HAP-1 (cell line): ENCODE measurements at regions not wholly inside any gene's neighbourhood (a gene's known extent, or its start where the extent isn't known, plus 50 kb on each side); places are given as distances from the start of the nearest gene placed in this dataset.

ENCODE experiments used
- DNase-seq, 2 experiments: peaks; one replicate each; pipeline ENCODE4 v3.0.0-alpha.2; 2016 to 2020; ENCODE audit warnings: low spot score in 2 of 2
- H3K27me3 ChIP-seq: fragments of 250-450 bp; sonication (Bioruptor Pico); 2 replicates; pipeline ENCODE4 v1.5.1; 2020; ENCODE audit warnings: low read depth, mild to moderate bottlenecking, moderate library complexity
- H3K36me3 ChIP-seq: fragments of 250-450 bp; sonication (Bioruptor Pico); replicated peaks from 2 replicates; pipeline ENCODE4 v1.5.1; 2020; ENCODE audit warnings: mild to moderate bottlenecking
- H3K4me1 ChIP-seq: fragments of 250-450 bp; sonication (Bioruptor Pico); 2 replicates; pipeline ENCODE4 v1.5.1; 2020; ENCODE audit warnings: mild to moderate bottlenecking
- H3K4me3 ChIP-seq: fragments of 250-450 bp; sonication (Bioruptor Pico); 2 replicates; pipeline ENCODE4 v1.5.1; 2020; ENCODE audit warnings: mild to moderate bottlenecking, moderate library complexity
- H3K9me3 ChIP-seq: fragments of 250-450 bp; sonication (Bioruptor Pico); 2 replicates; pipeline ENCODE4 v1.5.1; 2020; ENCODE audit warnings: mild to moderate bottlenecking, moderate library complexity
- in situ Hi-C: fragments of 300-500 bp; cut with MboI; formaldehyde crosslinking; loops from 3 replicates; pipeline ENCODE4 v1.14.3; 2020; ENCODE audit warnings: low sequenced_read_pairs, inconsistent platforms, mixed read lengths

DNA sequence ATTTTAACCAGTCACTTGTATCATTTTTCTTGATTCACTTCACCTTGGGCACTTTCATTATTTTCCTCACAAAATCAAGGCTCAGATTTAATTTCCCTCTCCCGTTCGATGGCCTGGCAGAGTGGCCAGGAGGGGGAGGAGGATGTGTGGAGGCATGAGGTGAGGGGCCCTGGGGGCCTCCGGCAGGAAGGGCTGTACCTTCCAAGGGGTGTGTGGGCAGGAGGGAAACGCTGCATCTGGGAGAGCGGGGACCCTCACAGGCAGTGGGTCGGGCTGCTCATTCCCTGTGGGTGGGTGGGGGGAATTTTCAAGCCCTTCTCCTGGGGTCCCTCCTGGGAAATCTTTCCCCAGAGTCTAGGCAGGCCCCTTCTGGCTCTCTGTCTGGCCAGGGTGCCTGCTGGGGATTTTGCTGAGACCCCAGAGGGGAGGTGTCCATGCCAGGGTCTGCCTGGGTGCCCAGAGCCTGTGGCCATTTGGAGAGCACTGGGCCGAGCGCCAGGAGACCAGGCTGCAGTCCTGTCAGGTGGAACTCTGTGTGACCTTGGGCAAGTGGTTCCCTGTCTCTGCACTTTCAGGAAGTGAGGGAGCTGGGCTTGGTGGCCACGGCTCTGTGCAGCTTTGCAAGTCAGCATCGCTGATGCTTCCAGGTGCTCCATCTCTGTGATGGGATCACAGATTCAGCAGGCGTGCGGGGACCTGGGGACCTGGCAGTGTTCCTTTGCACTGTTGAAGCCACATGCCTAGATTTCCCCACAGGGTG lies 81.9 kb upstream of the C1orf174 start:
- DNase-seq: no peak
- Histone ChIP-seq H3K9me3 (no peaks in the 10 kb centered on the region), H3K36me3 (no peaks in the 10 kb centered on the region), H3K4me1 (no peaks in the 10 kb centered on the region), H3K27me3 (peaks cover 19% of the 10 kb centered on the region), H3K4me3 (no peak overlapping the region)
- in situ Hi-C loops: no loop called here

DNA sequence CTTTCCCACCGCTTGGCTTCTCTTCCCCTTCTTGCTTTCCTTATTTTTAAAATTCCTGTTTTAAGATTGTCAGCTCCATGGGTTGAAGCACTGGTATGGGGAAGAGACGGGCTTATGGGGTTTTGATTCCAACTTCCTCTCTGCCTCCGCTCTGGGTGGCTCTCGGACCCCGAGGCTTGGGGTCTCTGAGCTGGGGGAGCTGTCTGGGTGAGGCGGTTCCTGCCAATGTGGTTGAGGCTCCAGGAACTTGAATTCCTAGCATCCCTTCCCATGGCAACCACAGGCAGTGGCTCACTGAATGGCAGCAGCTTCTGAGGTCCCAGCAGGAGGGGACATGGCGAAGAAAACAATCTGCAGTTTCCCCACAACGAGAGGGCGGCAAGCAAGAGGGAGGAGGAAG lies 83.1 kb upstream of the C1orf174 start:
- Histone ChIP-seq H3K4me1 (no peaks in the 10 kb centered on the region), H3K27me3 (peaks cover 19% of the 10 kb centered on the region), H3K4me3 (no peak overlapping the region), H3K36me3 (no peaks in the 10 kb centered on the region), H3K9me3 (no peaks in the 10 kb centered on the region)
- in situ Hi-C loops: no loop called here
- no peak for DNase-seq

DNA sequence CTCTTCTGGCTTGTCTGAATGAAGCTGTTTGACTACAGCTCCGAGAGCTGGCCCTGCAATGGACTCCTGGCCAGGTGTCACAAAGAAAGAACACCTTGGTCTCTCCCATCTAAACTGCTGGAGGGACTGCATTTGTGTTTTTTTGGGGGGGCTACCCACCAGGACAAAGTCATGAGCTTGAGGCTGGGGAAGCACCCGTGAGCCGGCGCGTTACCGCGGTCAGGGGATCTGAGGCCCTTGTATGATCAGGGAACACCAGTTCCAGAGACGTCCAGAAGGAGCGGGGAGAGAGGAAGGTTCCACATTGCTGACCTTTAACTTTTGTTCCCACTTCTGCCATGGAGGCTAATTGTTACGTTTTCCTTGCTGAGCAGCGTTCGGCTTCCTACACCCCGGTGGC lies 84.5 kb upstream of the C1orf174 start:
- H3K4me1 ChIP-seq: no peaks in the 10 kb centered on the region
- no peak for DNase-seq
- peaks cover 19% of the 10 kb centered on the region for H3K27me3 ChIP-seq
- no peak overlapping the region for H3K4me3 ChIP-seq
- H3K36me3 ChIP-seq: no peaks in the 10 kb centered on the region
- in situ Hi-C loops: no loop called here
- H3K9me3 ChIP-seq: no peaks in the 10 kb centered on the region

DNA sequence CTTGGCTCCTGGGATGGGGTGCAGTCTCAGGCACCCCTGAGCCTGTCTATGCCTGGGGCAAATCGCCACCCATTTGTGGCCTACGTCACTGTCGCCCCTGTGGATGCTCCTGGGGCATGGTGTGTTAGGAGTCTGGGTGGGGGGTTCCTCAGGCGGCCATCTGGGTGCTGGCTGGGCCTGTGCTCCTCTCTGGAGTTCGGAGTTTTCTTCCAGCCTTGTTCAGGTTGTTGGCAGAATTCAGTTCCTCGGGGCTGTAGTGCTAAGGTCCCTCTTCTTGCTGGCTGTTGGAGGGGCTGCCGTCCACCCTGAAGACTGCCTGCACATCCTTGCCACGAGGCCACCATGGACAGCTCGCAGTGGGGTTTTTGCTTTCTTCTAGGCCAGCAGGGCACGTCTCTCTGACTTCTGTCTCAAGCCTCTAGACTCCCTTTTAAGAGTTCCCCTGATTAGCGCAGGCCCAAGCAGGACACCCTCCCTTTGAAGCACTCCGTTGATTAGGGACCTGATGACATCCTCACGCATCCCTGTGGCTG lies 86.7 kb upstream of the C1orf174 start:
- no peak for DNase-seq
- Histone ChIP-seq H3K27me3 (peaks cover 19% of the 10 kb centered on the region), H3K9me3 (no peaks in the 10 kb centered on the region), H3K4me1 (no peaks in the 10 kb centered on the region), H3K4me3 (no peak overlapping the region), H3K36me3 (no peaks in the 10 kb centered on the region)
- in situ Hi-C loops: no loop called here

DNA sequence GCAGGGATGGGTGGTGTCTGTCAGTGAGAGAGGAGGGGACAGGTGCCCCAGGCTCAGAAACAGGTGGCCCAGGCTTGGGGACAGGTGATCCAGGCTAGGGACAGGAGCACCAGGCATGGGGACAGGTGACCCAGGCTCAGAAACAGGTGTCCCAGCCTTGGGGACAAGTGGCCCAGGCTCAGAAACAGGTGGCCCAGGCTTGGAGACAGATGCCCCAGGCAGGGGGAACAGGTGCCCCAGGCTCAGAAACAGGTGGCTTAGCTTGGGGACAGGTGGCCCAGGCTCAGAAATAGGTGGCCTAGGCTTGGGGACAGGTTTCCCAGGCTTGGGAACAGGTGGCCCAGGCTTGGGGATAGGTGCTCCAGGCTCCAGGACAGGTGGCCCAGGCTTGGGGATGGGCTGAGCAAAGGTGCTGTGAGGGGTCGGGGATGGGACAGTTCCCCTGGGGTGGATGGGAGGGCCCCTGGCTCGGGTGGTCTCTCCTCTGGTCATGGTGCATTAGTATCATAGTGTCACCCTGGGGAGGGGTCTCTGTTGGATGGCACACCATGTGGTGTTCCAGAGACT lies 87.7 kb upstream of the C1orf174 start:
- Histone ChIP-seq H3K4me1 (no peaks in the 10 kb centered on the region), H3K4me3 (no peak overlapping the region), H3K9me3 (no peaks in the 10 kb centered on the region), H3K36me3 (no peaks in the 10 kb centered on the region), H3K27me3 (peaks cover 12% of the 10 kb centered on the region)
- in situ Hi-C loops: no loop called here
- DNase-seq: no peak

GRCh38 chr1:3988431-3988830 lies 88.4 kb upstream of the C1orf174 start:
- H3K4me3 ChIP-seq: no peak overlapping the region
- DNase-seq: no peak
- no peaks in the 10 kb centered on the region for H3K9me3 ChIP-seq
- H3K36me3 ChIP-seq: no peaks in the 10 kb centered on the region
- H3K4me1 ChIP-seq: no peaks in the 10 kb centered on the region
- in situ Hi-C loops: no loop called here
- peaks cover 5% of the 10 kb centered on the region for H3K27me3 ChIP-seq

DNA sequence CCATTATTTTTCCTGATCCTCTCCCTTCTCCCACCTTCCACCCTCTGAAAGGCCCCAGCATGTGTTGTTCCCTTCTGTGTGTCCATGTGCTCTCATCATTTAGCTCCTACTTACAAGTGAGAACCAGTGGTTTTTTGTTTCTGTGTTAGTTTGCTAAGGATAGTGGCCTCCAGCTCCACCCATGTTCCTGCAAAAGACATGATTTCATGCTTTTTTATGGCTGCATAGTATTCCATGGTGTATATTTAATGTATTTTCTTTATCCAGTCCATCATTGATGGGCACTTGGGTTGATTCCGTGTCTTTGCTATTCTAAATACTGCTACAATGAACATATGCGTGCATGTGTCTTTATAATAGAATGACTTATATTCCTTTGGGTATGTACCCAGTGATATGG lies 89.4 kb upstream of the C1orf174 start:
- Histone ChIP-seq H3K4me1 (no peaks in the 10 kb centered on the region), H3K9me3 (no peaks in the 10 kb centered on the region), H3K4me3 (no peak overlapping the region), H3K27me3 (no peaks in the 10 kb centered on the region; the same call in 1 of the 2 replicates), H3K36me3 (no peaks in the 10 kb centered on the region)
- in situ Hi-C loops: no loop called here
- DNase-seq: no peak

DNA sequence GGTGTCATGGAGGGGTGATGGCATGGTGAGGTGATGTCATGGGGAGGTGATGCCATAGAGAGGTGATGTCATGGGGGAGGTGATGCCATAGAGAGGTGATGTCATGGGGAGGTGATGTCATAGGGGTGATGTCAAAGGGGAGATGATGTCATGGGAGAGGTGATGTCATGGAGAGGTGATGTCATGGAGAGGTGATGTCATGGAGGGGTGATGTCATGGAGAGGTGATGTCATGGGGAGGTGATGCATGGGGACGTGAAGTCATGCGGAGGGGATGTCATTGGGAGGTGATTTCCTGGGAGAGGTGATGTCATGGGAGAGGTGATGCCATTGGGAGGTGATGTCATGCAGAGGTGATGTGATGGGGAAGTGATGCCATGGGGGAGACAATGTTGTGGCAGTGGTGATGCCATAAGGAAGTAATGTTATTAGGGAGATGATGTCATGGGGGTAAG lies 92.1 kb upstream of the C1orf174 start:
- H3K36me3 ChIP-seq: no peaks in the 10 kb centered on the region
- H3K27me3 ChIP-seq: 0 out of 2 replicates have a peak, but pooled peaks cover 3% of the 10 kb centered on the region
- in situ Hi-C loops: no loop called here
- H3K9me3 ChIP-seq: no peaks in the 10 kb centered on the region
- H3K4me3 ChIP-seq: no peak overlapping the region
- no peak for DNase-seq
- H3K4me1 ChIP-seq: no peaks in the 10 kb centered on the region

DNA sequence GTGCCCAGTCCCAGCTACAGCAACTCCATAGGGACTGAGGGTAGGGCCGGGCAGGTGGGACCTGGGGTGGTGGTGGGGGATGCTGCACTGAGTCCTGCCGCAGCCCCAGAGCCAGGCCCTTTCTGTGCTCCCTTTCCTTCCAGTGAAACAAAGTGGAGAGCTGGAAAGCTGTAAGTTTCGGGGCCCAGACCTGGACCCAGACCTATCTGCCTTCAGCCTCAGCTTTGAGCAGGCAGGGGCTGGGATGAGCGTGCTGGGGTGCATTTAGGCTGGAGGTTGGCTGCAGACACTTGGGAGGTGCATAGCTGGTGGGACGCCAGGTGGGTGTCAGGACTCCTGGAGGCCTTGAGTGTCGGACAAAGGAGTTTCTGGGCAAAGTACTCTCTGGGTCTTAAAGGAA lies 92.7 kb upstream of the C1orf174 start:
- H3K36me3 ChIP-seq: no peaks in the 10 kb centered on the region
- no peaks in the 10 kb centered on the region for H3K9me3 ChIP-seq
- in situ Hi-C loops: no loop called here
- H3K4me3 ChIP-seq: no peak overlapping the region
- H3K4me1 ChIP-seq: no peaks in the 10 kb centered on the region
- no peak for DNase-seq
- H3K27me3 ChIP-seq: 0 out of 2 replicates have a peak, but pooled peaks cover 3% of the 10 kb centered on the region

- 0 out of 2 replicates have a peak, but pooled peaks cover 3% of the 10 kb centered on the region for H3K27me3 ChIP-seq
- no peaks in the 10 kb centered on the region for H3K36me3 ChIP-seq
- no peaks in the 10 kb centered on the region for H3K9me3 ChIP-seq
- no peak overlapping the region for H3K4me3 ChIP-seq
- in situ Hi-C loops: no loop called here
- H3K4me1 ChIP-seq: no peaks in the 10 kb centered on the region
- DNase-seq: no peak
Measured at GRCh38 chr1:3993619-3994375, 93.7 kb upstream of the C1orf174 start.

- Histone ChIP-seq H3K27me3 (0 out of 2 replicates have a peak, but pooled peaks cover 3% of the 10 kb centered on the region), H3K36me3 (no peaks in the 10 kb centered on the region), H3K4me1 (no peaks in the 10 kb centered on the region), H3K9me3 (no peaks in the 10 kb centered on the region), H3K4me3 (no peak overlapping the region)
- no peak for DNase-seq
- in situ Hi-C loops: no loop called here
Measured at GRCh38 chr1:3995141-3995780, 95.2 kb upstream of the C1orf174 start.

- 0 out of 2 replicates have a peak, but pooled peaks cover 3% of the 10 kb centered on the region for H3K27me3 ChIP-seq
- H3K4me1 ChIP-seq: no peaks in the 10 kb centered on the region
- no peaks in the 10 kb centered on the region for H3K9me3 ChIP-seq
- DNase-seq: no peak
- in situ Hi-C loops: no loop called here
- H3K36me3 ChIP-seq: no peaks in the 10 kb centered on the region
- H3K4me3 ChIP-seq: no peak overlapping the region
Measured at GRCh38 chr1:3996846-3997705, 97.0 kb upstream of the C1orf174 start.

DNA sequence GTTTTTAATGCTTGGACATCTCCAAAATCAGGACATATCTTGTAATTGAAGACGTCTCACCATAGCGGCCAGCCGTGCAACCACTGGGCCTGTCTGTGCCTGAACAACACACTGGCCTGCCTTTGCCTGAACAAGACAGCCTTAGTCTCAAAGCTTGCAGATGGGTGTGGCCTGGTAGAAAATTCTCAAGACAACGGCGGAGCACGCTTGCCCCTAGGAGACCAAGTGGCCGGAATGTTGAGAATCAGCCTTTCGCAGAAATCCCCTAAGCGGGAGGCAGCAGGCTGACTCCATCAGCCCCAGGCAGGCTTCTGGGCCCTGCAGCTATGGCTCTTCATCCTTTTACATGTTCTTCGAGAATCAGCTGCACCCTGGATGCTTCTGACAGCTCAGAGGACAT lies 98.0 kb upstream of the C1orf174 start:
- 0 out of 2 replicates have a peak, but pooled peaks cover 3% of the 10 kb centered on the region for H3K27me3 ChIP-seq
- in situ Hi-C loops: no loop called here
- H3K4me3 ChIP-seq: no peak overlapping the region
- H3K9me3 ChIP-seq: no peaks in the 10 kb centered on the region
- H3K36me3 ChIP-seq: no peaks in the 10 kb centered on the region
- H3K4me1 ChIP-seq: no peaks in the 10 kb centered on the region
- DNase-seq: no peak
